Activated T-helper 2 cell treated with anti-CD3 and anti-CD28 coated beads, Interferon-gamma antibody, Interleukin-2, Interleukin-4, amounts not matched to agents 10 μg/mL and 5 μg/mL and 100 μg/mL, durations not matched to agents 14 hours and 24 hours and 36 hours (primary cell): ENCODE measurements at regions not wholly inside any gene's neighbourhood (a gene's known extent, or its start where the extent isn't known, plus 50 kb on each side); places are given as distances from the start of the nearest gene placed in this dataset.
"Not testable (repeated sequence)": the region's sequence is repeated elsewhere in the genome, so short reads cannot be mapped to it uniquely, and the experiment has no call there.

Experiments
- DNase-seq: peaks from one replicate; pipeline ENCODE4 v3.0.0; 2021; ENCODE audit warnings: low spot score
- H3K27ac Mint-ChIP-seq: one replicate; pipeline ENCODE4 v1.8.0; 2021; ENCODE audit warnings: mixed read lengths
- H3K27me3 Mint-ChIP-seq: one replicate; pipeline ENCODE4 v1.8.0; 2021; ENCODE audit warnings: low read depth, mixed read lengths
- H3K36me3 Mint-ChIP-seq: one replicate; pipeline ENCODE4 v1.8.0; 2021; ENCODE audit warnings: low read depth, mixed read lengths
- H3K4me1 Mint-ChIP-seq: one replicate; pipeline ENCODE4 v1.8.0; 2021; ENCODE audit warnings: low read depth, mixed read lengths
- H3K4me3 Mint-ChIP-seq: one replicate; pipeline ENCODE4 v1.8.0; 2021; ENCODE audit warnings: low read depth, mild to moderate bottlenecking, moderate library complexity, mixed read lengths
- H3K9me3 Mint-ChIP-seq: one replicate; pipeline ENCODE4 v1.8.0; 2021; ENCODE audit warnings: mixed read lengths
- intact Hi-C: fragments of 100-400 bp; cut with micrococcal nuclease; formaldehyde crosslinking; loops from one replicate; pipeline ENCODE4 v1.15.1; 2023

- Mint-ChIP-seq H3K9me3 (no peaks in the 10 kb centered on the region), H3K4me1 (no peaks in the 10 kb centered on the region), H3K36me3 (no peaks in the 10 kb centered on the region), H3K27ac (no peak overlapping the region), H3K4me3 (no peak overlapping the region), H3K27me3 (no peaks in the 10 kb centered on the region)
- DNase-seq, result no peak
- intact Hi-C loops, result no loop called here
These were observed 159.8 kb downstream of the DPY19L2 start for GRCh38 chr12:63508543-63508942.

GRCh38 chr12:63499567-63499966 lies 168.7 kb downstream of the DPY19L2 start:
- no peaks in the 10 kb centered on the region for H3K27me3 Mint-ChIP-seq
- peaks cover 5% of the 10 kb centered on the region for H3K9me3 Mint-ChIP-seq
- intact Hi-C loops, result no loop called here
- no peak for DNase-seq
- no peak overlapping the region for H3K4me3 Mint-ChIP-seq
- no peak overlapping the region for H3K27ac Mint-ChIP-seq
- H3K4me1 Mint-ChIP-seq, result no peaks in the 10 kb centered on the region
- H3K36me3 Mint-ChIP-seq, result no peaks in the 10 kb centered on the region

- no peak overlapping the region for H3K4me3 Mint-ChIP-seq
- intact Hi-C loops, result no loop called here
- no peak overlapping the region for H3K27ac Mint-ChIP-seq
- H3K36me3 Mint-ChIP-seq, result no peaks in the 10 kb centered on the region
- DNase-seq, result no peak
- H3K9me3 Mint-ChIP-seq, result peaks cover 5% of the 10 kb centered on the region
- no peaks in the 10 kb centered on the region for H3K4me1 Mint-ChIP-seq
- H3K27me3 Mint-ChIP-seq, result no peaks in the 10 kb centered on the region
These were observed 170.1 kb downstream of the DPY19L2 start for GRCh38 chr12:63498239-63498638.

GRCh38 chr12:63496654-63497053 lies 171.6 kb downstream of the DPY19L2 start:
- Mint-ChIP-seq H3K27me3 (no peaks in the 10 kb centered on the region), H3K9me3 (peaks cover 5% of the 10 kb centered on the region), H3K36me3 (no peaks in the 10 kb centered on the region), H3K4me1 (no peaks in the 10 kb centered on the region), H3K27ac (no peak overlapping the region), H3K4me3 (no peak overlapping the region)
- intact Hi-C loops, result no loop called here
- DNase-seq, result no peak

- Mint-ChIP-seq H3K27ac (no peak overlapping the region), H3K9me3 (peaks cover 7% of the 10 kb centered on the region), H3K36me3 (no peaks in the 10 kb centered on the region), H3K4me3 (no peak overlapping the region), H3K27me3 (no peaks in the 10 kb centered on the region), H3K4me1 (no peaks in the 10 kb centered on the region)
- no peak for DNase-seq
- intact Hi-C loops, result no loop called here
These were observed 172.3 kb downstream of the DPY19L2 start for GRCh38 chr12:63495974-63496373.

GRCh38 chr12:63493357-63493756 lies 174.9 kb downstream of the DPY19L2 start:
- not testable (repeated sequence) for H3K4me3 Mint-ChIP-seq, H3K27ac Mint-ChIP-seq

GRCh38 chr12:63480186-63480585 lies 188.1 kb downstream of the DPY19L2 start:
- intact Hi-C loops, result no loop called here
- Mint-ChIP-seq H3K9me3 (no peaks in the 10 kb centered on the region), H3K27me3 (no peaks in the 10 kb centered on the region), H3K27ac (no peak overlapping the region), H3K4me1 (no peaks in the 10 kb centered on the region), H3K4me3 (no peak overlapping the region), H3K36me3 (no peaks in the 10 kb centered on the region)
- no peak for DNase-seq

More at GRCh38 chr12:63493357-63493756, 174.9 kb downstream of the DPY19L2 start:
- DNase-seq, H3K4me1 Mint-ChIP-seq, H3K36me3 Mint-ChIP-seq, intact Hi-C loops, H3K27me3 Mint-ChIP-seq: not testable (repeated sequence)
- H3K9me3 Mint-ChIP-seq, result peaks cover 12% of the 10 kb centered on the region

- no peaks in the 10 kb centered on the region for H3K36me3 Mint-ChIP-seq
- intact Hi-C loops, result no loop called here
- H3K9me3 Mint-ChIP-seq, result no peaks in the 10 kb centered on the region
- H3K4me1 Mint-ChIP-seq, result no peaks in the 10 kb centered on the region
- H3K27me3 Mint-ChIP-seq, result no peaks in the 10 kb centered on the region
- H3K4me3 Mint-ChIP-seq, result no peak overlapping the region
- H3K27ac Mint-ChIP-seq, result no peak overlapping the region
- no peak for DNase-seq
These were observed 198.1 kb downstream of the DPY19L2 start for GRCh38 chr12:63470161-63470560.

GRCh38 chr12:63467951-63468350 lies 200.3 kb downstream of the DPY19L2 start:
- no peak overlapping the region for H3K27ac Mint-ChIP-seq
- no peaks in the 10 kb centered on the region for H3K9me3 Mint-ChIP-seq
- H3K27me3 Mint-ChIP-seq, result no peaks in the 10 kb centered on the region
- intact Hi-C loops, result no loop called here
- H3K36me3 Mint-ChIP-seq, result no peaks in the 10 kb centered on the region
- DNase-seq, result no peak
- no peak overlapping the region for H3K4me3 Mint-ChIP-seq
- no peaks in the 10 kb centered on the region for H3K4me1 Mint-ChIP-seq

GRCh38 chr12:63457857-63458256 lies 210.4 kb downstream of the DPY19L2 start:
- Mint-ChIP-seq H3K27me3 (no peaks in the 10 kb centered on the region), H3K4me3 (no peak overlapping the region), H3K27ac (no peak overlapping the region), H3K9me3 (peaks cover 4% of the 10 kb centered on the region), H3K4me1 (no peaks in the 10 kb centered on the region), H3K36me3 (no peaks in the 10 kb centered on the region)
- intact Hi-C loops, result no loop called here
- DNase-seq, result no peak

GRCh38 chr12:63457428-63457827 lies 210.9 kb downstream of the DPY19L2 start:
- no peak for DNase-seq
- no peak overlapping the region for H3K4me3 Mint-ChIP-seq
- no peak overlapping the region for H3K27ac Mint-ChIP-seq
- intact Hi-C loops, result no loop called here
- peaks cover 4% of the 10 kb centered on the region for H3K9me3 Mint-ChIP-seq
- H3K36me3 Mint-ChIP-seq, result no peaks in the 10 kb centered on the region
- H3K4me1 Mint-ChIP-seq, result no peaks in the 10 kb centered on the region
- H3K27me3 Mint-ChIP-seq, result no peaks in the 10 kb centered on the region

GRCh38 chr12:63450816-63451215 lies 217.5 kb downstream of the DPY19L2 start:
- Mint-ChIP-seq H3K27ac (no peak overlapping the region), H3K27me3 (no peaks in the 10 kb centered on the region), H3K36me3 (no peaks in the 10 kb centered on the region), H3K4me1 (no peaks in the 10 kb centered on the region), H3K4me3 (no peak overlapping the region), H3K9me3 (no peaks in the 10 kb centered on the region)
- intact Hi-C loops, result no loop called here
- no peak for DNase-seq

- Mint-ChIP-seq H3K27ac (no peak overlapping the region), H3K4me3 (no peak overlapping the region), H3K9me3 (no peaks in the 10 kb centered on the region), H3K36me3 (no peaks in the 10 kb centered on the region), H3K4me1 (no peaks in the 10 kb centered on the region), H3K27me3 (no peaks in the 10 kb centered on the region)
- no peak for DNase-seq
- intact Hi-C loops, result no loop called here
These were observed 218.0 kb downstream of the DPY19L2 start for GRCh38 chr12:63450334-63450733.

- Mint-ChIP-seq H3K4me3 (no peak overlapping the region), H3K9me3 (no peaks in the 10 kb centered on the region), H3K36me3 (no peaks in the 10 kb centered on the region), H3K4me1 (no peaks in the 10 kb centered on the region), H3K27me3 (no peaks in the 10 kb centered on the region), H3K27ac (no peak overlapping the region)
- no peak for DNase-seq
- intact Hi-C loops, result no loop called here
These were observed 222.9 kb downstream of the DPY19L2 start for GRCh38 chr12:63445224-63445880.
